GM19372 (cell line): ENCODE measurements at regions not wholly inside any gene's neighbourhood (a gene's known extent, or its start where the extent isn't known, plus 50 kb on each side); places are given as distances from the start of the nearest gene placed in this dataset.

Experiments used
- ATAC-seq: cut with Tn5 transposase; IDR thresholded peaks from one replicate; pipeline ENCODE4 v1.9.1; 2021; ENCODE audit warnings: mild to moderate bottlenecking, low read depth, moderate library complexity; ENCODE audit not compliant: unreplicated experiment

DNA sequence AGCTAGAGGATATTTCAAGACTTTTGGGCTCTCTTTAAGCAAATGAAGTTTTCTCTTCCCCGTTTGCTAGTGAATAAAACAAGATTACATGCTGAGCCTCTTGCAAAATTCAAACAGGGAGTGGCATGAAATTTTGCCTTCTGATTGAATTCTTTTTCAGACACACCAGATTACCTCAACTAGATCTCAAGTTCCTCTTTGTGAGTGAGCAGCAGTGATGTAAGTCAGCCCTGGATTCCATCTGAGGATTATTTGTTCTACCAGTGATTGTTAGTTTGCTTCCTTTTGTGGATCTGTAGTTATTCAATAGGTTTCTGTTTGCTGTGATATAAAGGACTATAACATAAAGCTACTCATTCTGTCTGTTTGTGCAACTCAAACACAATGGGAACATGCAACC lies 407.7 kb downstream of the LMO7 start:
- no peak for ATAC-seq

DNA sequence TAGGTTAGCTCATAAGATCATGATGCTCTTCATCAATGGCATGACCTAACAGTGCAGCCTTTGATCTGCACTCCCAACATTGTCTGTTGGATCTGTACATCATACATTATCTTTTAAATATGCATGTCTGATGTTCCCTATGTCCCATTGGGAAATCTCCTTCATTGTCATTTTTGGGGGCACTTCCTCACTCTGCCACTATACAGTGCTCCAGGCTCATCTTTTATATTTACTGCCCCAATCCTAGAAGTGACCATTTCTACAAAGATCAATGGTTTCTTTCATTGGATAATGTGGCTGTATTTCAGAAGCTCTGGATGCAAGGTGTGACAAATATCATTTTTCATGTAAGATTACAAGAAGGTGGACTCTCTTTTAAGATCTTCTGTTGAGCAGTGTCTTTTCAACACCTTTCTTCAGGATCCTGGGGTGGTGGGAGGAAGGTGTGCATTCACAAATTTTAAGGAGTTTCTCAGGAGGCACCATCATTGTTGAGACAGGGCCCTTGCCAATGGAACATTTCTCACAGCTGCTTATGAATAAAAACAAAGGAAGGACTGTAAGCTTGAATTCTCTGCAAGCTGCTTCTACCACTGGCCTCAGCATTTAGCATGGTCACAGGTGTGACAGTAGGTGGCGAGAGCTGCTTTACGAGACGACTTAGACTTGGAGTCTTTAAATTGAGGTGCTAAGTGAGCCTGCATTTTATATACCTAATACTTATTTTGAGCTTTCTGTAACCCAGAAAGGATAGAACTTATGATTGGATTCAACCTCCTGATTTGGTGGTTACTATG lies 403.0 kb downstream of the LMO7 start:
- ATAC-seq = no peak

DNA sequence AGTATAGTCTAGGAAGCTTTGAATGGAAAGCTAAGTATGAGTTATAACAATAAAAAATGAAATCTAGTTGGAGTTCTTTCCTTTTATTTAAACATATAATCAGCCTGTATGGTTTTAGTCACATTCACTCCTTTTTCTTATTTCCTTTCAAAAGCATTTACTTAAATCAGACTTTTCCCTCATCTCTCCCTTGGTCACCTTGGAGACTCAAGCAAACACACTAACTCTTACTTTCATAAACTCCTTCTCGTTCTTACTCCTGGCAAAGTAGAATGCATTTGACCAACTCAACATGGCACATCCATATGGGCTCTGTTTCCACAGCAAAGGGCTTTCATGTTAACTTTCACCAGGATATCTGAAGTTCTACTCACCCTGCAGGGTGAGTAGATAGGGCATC lies 400.0 kb downstream of the LMO7 start:
- ATAC-seq = no peak

DNA sequence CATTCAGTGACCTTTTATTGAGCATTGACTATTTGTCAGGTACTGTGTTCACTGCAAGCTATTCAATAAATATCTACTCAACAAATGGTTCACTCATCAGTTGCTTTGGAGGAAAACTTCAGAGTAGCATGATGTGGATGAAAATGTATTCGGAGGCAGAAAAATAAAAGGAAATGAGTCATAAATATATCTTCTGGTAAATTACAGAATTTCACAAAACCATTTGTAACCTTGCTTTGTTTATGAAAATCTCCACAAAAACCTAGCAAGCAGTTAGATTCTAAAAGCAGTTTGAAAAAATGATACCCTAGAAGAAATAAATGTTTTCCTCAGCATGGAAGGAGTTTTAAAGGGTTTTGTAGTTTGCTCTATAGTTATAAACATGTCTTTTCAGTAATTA lies 399.6 kb downstream of the LMO7 start:
- ATAC-seq = no peak

DNA sequence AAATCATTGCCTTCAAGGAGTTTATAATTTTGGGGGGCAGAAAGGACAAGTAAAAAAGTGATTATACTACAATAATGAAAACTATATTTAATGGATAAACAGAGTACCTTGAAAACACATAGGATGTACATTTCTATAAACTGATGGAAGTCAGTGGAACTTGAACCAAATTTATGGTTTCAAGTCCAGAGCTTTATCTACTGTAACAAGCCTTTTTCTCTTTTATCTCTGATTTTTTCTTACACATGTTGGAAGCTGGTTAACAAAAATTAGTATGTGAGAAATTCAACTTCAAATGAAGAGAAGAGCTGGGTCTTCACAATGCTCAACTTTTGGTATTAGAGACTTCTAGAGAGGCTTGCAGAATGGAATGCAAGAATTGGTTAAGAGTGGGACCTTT lies 393.6 kb downstream of the LMO7 start:
- ATAC-seq = no peak

DNA sequence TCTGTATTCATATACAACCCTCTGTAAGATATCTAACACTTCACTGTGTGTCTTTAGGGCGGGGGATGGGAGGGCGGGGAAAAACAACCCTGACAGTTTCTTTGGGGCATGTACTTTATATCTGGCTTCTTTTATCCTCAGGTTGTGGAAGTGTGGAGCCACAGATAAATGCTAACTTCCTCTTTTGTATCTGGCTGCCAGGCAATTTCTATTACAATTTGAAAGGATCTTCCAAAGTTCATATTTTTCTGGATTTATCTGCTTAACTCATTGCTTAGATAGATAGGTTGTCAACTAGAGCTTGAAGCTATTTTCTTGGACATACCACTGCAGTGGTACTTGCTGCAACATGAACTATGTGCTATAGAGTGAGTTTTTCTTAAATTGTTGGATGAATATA lies 393.0 kb downstream of the LMO7 start:
- ATAC-seq = no peak

GRCh38 chr13:76027131-76027530 lies 391.0 kb downstream of the LMO7 start:
- ATAC-seq = no peak

GRCh38 chr13:76025392-76025791 lies 389.3 kb downstream of the LMO7 start:
- ATAC-seq = no peak

DNA sequence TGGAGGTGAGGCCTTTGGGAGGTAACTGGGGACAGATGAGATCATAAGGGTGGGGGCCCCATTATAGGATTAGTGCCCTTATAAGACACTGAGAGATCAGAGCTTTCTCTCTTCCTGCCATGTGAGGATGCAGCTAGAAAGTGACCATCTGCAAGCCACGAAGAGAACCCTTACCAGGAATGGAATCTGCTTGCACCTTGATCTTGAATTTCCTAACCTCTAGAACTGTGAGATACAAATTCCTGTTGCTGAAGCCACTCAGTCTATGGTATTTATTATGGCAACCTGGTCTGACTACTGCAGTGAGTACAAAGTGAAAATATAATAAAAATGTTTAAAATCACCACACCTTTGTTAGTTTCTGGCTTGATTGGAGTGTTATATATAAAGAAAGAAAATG lies 388.0 kb downstream of the LMO7 start:
- ATAC-seq = no peak

DNA sequence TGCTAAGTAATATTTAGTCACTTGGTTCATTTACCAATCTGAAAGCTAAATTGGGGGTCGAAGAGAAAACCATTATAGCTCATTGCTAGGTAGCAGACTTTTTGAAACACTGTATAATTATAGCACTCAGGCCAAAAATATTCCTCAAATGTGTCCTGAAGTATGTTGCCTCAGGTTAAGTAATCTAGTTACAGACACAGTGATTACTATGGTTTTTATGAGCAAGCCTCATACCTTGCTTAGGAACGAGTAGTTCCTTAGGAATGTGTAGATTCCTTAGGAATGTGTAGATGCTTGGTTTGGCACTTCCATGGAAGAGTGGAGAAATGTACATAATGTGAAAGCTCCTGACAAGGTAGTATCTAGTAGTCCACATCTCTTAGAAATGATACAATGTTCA lies 387.5 kb downstream of the LMO7 start:
- no peak for ATAC-seq

DNA sequence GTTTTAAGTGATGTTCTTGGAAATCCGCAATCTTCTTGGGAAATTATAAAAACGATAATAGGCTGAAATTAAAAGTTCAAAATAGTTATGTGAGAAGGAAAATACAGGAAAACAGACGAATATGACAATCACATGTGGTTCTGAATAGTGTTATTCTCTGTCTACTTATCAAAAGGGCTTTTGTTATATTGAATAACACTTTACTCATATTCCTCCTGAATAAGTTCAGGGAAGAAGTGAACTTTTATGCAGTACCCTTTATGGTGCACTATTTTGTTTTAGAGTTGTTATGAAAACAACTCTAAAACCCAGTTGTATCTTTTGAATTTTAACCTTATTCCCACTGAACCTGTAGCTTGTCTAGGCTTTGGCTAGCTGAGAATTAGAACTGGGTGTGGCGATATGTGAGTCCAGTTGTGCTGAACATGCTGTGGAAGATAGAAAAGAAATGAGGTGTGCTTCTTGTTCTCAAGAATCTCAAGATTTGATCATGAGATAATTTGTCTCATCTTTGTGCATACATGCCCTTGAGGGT lies 384.4 kb downstream of the LMO7 start:
- ATAC-seq = no peak

GRCh38 chr13:76019421-76020044 lies 383.4 kb downstream of the LMO7 start:
- ATAC-seq = no peak

DNA sequence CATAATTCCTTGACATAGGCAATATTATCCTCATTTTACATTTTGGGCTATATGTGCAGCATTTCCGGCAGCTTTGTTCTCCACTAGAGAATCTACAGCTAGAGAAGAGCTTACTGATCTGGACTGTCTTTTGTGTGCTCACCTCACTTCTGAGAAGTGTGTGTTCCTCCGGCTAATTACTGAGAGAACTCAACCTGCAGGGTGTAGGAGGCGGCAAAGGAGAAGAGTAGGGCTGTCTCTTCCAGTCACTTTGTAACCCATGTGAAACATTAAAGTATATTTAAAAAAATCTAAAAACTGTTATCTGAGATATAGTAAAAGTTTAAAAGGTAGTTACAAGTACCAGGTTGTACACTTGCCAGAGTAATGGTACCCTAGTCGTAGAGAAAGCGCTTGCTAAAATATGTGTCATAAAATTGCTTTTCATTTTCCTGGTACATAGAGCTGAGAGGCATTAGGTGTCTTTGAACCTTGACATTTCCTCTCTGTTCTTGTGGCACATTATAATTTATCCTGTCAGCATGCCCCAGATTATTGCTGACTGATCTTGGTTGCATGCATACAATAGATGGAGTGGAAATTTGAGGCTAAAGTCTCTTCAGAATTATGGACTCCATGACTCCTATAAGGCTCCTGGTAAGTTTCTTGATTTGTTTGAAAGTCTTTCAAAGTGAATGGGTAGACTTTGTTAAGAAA lies 381.9 kb downstream of the LMO7 start:
- ATAC-seq = no peak

DNA sequence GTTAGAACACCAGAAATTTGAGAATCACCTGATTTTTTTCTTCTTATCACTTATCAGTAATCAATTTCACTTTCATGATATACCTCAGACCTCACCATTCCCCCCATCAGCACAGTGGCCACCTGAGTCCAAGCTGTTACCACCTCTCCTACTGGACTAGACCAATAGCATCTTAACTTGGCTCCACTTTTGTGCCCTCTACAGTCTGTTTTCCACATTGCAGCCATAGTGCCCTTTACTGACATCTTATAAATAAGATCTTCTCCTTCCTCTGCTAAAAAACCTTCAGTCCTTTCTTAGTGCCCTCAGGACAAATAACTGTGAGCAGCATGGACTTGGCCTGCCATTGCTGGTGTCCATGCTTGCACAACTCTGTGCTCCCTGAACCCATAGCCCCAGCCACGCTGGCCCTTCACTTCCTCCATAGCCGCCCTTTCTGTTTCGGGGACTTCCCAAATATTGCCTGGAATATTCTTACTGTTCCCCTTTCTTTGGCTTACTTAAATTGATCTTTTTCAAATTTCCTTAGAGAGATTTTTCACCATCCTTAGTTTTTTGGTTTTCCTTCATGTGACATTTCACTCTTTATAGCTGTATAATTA lies 380.8 kb downstream of the LMO7 start:
- ATAC-seq = peak; percentile 69

DNA sequence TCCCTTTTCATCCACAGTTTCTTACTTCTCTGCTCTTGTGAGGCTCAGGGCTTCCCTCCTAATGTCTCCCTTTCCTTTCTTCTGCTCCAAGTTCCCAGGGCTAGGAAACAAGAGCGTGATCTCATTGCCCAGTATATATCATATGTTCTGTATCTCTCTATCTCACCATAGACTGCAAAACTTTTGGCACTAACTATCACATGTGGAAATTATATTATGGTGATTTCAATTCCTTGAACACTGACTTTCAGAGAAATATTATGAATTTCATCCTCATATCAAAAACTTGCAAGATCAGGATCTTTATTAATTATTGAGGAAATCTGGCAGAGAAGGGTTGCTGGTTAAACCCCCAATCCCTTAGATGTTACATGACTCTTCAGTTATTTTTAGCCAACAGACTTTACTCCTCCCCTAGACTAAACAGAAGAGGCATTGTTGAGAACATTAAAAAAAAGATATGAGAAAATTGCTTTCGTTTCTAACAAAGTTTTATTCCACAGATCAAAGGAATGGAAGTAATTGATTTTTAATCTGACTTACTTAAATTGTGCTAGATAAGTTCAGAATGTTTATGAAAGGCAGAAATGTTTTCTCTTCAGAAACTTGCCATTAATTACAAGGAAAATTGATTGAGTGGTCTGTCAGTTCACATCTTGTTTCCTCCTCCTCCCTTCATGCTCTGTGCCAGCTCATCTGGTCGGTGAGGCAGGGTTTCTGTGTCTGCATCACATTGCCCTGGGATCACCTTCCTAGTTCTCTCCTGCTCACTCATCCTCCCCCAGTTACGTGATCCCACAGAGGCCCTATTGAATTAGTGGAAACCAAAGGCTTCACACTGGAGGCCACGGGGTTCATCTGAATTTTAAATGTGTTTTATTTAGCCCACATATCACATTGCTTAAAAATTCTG lies 378.5 kb downstream of the LMO7 start:
- no peak for ATAC-seq

DNA sequence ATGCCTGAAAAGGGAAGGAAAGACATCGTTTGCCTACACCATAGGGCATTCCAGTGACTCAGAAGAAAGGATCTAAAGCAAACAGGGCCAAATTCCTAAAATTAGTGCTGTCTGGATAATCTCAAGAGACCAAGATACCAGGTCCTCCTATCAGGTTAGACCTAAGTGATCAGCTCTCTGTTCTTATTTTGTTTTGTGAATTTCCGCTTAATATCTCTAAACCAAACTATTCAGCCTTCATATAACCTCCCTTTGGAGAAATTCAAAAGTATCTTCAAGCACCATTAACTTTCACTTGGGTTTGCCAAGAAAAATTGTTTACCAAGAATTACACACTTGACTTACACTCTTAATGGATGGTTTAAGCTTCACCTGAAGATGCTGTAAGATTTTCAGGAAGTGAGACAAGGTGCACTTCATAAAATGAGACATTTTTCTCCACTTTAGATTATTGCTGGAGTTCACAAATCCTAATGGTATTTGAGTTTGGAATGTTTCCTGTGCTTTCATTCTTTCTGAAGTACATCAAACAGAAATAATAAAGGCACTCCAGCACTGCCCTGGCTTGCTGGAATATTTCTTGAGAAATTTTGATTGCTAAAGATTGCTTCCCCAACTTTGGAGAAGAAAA lies 376.1 kb downstream of the LMO7 start:
- ATAC-seq = no peak

GRCh38 chr13:76009267-76009890 lies 373.2 kb downstream of the LMO7 start:
- ATAC-seq = no peak

GRCh38 chr13:76004416-76004815 lies 368.3 kb downstream of the LMO7 start:
- no peak for ATAC-seq

- no peak for ATAC-seq
Measured at GRCh38 chr13:76000131-76000530, 364.0 kb downstream of the LMO7 start.
